Lower leg skin (tissue), 3 donors: ENCODE measurements at regions not wholly inside any gene's neighbourhood (a gene's known extent, or its start where the extent isn't known, plus 50 kb on each side); places are given as distances from the start of the nearest gene placed in this dataset.

Experiments used
- POLR2A ChIP-seq, 2 donors: fragments of 450-650 bp; IDR thresholded peaks; one replicate each; pipeline ENCODE4 v1.6.1; 2016 to 2017; ENCODE audit warnings: antibody characterized with exemption in 2 of 2, mild to moderate bottlenecking in 1 of 2, moderate library complexity in 1 of 2
- TF ChIP-seq, protein P1 (sequence below), 3 donors: fragments of 450-650 bp; IDR thresholded peaks; one replicate each; pipeline ENCODE4 v1.5.1; 2016; ENCODE audit warnings: antibody characterized with exemption in 3 of 3, mild to moderate bottlenecking in 3 of 3, moderate library complexity in 2 of 3

GRCh38 chr9:89935801-89936200 is 331.0 kb downstream of the GADD45G start:
- TF ChIP-seq POLR2A (IDR thresholded peaks at IDR 0.05): no peak
- TF ChIP-seq, protein P1, sequence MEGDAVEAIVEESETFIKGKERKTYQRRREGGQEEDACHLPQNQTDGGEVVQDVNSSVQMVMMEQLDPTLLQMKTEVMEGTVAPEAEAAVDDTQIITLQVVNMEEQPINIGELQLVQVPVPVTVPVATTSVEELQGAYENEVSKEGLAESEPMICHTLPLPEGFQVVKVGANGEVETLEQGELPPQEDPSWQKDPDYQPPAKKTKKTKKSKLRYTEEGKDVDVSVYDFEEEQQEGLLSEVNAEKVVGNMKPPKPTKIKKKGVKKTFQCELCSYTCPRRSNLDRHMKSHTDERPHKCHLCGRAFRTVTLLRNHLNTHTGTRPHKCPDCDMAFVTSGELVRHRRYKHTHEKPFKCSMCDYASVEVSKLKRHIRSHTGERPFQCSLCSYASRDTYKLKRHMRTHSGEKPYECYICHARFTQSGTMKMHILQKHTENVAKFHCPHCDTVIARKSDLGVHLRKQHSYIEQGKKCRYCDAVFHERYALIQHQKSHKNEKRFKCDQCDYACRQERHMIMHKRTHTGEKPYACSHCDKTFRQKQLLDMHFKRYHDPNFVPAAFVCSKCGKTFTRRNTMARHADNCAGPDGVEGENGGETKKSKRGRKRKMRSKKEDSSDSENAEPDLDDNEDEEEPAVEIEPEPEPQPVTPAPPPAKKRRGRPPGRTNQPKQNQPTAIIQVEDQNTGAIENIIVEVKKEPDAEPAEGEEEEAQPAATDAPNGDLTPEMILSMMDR (IDR thresholded peaks at IDR 0.05): no peak
